22Rv1 (cell line): ENCODE measurements at regions not wholly inside any gene's neighbourhood (a gene's known extent, or its start where the extent isn't known, plus 50 kb on each side); places are given as distances from the start of the nearest gene placed in this dataset.

Source experiments
- ZFX ChIP-seq: fragments of 450-650 bp; IDR thresholded peaks from 2 replicates; pipeline ENCODE4 v1.6.1; 2017; ENCODE audit warnings: antibody characterized with exemption, borderline replicate concordance
- TF ChIP-seq, protein P1 (sequence below): fragments of 450-650 bp; IDR thresholded peaks from 2 replicates; pipeline ENCODE4 v1.5.1; 2017; ENCODE audit warnings: mild to moderate bottlenecking

DNA sequence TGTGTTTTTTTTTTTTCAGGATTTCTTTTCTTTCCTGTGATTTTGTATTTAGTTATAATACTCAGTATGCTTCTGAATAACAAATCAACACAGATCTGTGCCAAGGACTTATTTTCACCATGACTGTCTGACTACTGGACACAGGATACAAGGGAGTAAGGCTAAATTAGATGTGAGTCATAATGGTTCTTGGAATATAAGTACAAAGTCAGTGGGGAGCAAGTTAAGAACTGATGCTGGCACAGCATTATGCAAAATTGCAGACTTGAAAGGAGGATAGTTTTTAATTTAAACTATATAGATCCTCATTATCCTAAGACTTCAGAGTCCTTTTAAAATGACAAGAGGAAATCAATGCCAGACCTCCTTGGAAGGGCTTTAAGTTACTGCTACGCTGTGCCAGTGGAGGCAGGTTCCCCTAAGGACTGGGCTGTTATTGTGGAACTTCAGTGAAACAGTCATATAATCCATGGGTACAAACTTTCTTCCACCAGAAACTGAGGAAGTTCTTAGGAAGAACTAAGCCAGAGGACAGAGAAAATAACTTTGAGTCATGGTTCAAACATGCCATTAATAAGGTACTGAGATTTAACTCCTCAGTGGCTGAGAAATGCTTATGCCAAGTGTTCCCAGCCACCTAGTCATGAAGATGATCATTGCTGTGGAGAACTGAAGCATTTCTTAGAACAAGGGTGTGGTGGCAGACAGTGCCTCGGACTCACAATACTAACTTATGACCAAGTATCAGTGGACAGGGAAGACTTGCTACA lies 531.2 kb downstream of the HTR7 start:
- TF ChIP-seq, protein P1, sequence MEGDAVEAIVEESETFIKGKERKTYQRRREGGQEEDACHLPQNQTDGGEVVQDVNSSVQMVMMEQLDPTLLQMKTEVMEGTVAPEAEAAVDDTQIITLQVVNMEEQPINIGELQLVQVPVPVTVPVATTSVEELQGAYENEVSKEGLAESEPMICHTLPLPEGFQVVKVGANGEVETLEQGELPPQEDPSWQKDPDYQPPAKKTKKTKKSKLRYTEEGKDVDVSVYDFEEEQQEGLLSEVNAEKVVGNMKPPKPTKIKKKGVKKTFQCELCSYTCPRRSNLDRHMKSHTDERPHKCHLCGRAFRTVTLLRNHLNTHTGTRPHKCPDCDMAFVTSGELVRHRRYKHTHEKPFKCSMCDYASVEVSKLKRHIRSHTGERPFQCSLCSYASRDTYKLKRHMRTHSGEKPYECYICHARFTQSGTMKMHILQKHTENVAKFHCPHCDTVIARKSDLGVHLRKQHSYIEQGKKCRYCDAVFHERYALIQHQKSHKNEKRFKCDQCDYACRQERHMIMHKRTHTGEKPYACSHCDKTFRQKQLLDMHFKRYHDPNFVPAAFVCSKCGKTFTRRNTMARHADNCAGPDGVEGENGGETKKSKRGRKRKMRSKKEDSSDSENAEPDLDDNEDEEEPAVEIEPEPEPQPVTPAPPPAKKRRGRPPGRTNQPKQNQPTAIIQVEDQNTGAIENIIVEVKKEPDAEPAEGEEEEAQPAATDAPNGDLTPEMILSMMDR: no peak
- no peak for TF ChIP-seq ZFX
